MG63 (cell line): ENCODE measurements at regions not wholly inside any gene's neighbourhood (a gene's known extent, or its start where the extent isn't known, plus 50 kb on each side); places are given as distances from the start of the nearest gene placed in this dataset.
A peak's percentile ranks its signal among the peaks of the same experiment; 100 is the strongest.

Experiments
- DNase-seq: peaks from one replicate; pipeline ENCODE4 v3.0.0-alpha.2; 2020
- H3K27me3 ChIP-seq: fragments of 250-450 bp; sonication (Bioruptor Pico); 2 replicates; pipeline ENCODE4 v1.5.1; 2020; ENCODE audit warnings: mild to moderate bottlenecking, moderate library complexity
- H3K36me3 ChIP-seq: fragments of 250-450 bp; sonication (Bioruptor Pico); 2 replicates; pipeline ENCODE4 v1.5.1; 2020; ENCODE audit warnings: mild to moderate bottlenecking, moderate library complexity
- H3K4me3 ChIP-seq: fragments of 250-450 bp; sonication (Bioruptor Pico); 2 replicates; pipeline ENCODE4 v1.5.1; 2020; ENCODE audit warnings: mild to moderate bottlenecking, moderate library complexity
- H3K9me3 ChIP-seq: fragments of 250-450 bp; sonication (Bioruptor Pico); 2 replicates; pipeline ENCODE4 v1.5.1; 2020; ENCODE audit warnings: mild to moderate bottlenecking, moderate library complexity

GRCh38 chr3:34260271-34261000 is 462.0 kb downstream of the PDCD6IP start:
- no peaks in the 10 kb centered on the region for H3K9me3 ChIP-seq
- no peaks in the 10 kb centered on the region for H3K36me3 ChIP-seq
- peak; percentile 7 for DNase-seq
- H3K27me3 ChIP-seq: no peaks in the 10 kb centered on the region
- no peak overlapping the region for H3K4me3 ChIP-seq

DNA sequence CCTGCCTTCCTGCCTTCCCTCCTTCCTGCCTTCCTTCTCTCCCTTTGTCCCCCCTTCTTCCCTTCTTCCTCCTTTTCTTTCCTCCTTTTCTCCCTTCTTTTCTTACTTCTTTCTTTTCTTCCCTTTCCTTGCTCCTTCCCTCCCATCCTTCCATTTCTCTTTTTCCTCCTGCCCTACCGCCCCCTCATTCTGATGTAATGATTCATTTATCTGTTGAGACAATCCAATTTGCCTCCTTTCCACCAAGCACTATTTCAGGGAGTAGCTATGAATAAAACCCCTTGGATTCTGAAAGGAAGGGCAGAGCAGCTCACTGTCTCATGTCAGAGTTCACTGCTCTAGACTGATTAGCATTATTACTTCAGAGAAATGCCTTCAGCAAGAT is 462.6 kb downstream of the PDCD6IP start:
- Histone ChIP-seq H3K27me3 (no peaks in the 10 kb centered on the region), H3K9me3 (no peaks in the 10 kb centered on the region), H3K4me3 (no peak overlapping the region), H3K36me3 (no peaks in the 10 kb centered on the region)
- no peak for DNase-seq

GRCh38 chr3:34263101-34263621 is 464.7 kb downstream of the PDCD6IP start:
- Histone ChIP-seq H3K9me3 (no peaks in the 10 kb centered on the region), H3K27me3 (no peaks in the 10 kb centered on the region), H3K4me3 (no peak overlapping the region), H3K36me3 (no peaks in the 10 kb centered on the region)
- no peak for DNase-seq

- H3K9me3 ChIP-seq: no peaks in the 10 kb centered on the region
- no peak overlapping the region for H3K4me3 ChIP-seq
- no peak for DNase-seq
- H3K36me3 ChIP-seq: no peaks in the 10 kb centered on the region
- H3K27me3 ChIP-seq: no peaks in the 10 kb centered on the region
Measured at GRCh38 chr3:34264337-34265041, 466.1 kb downstream of the PDCD6IP start.

- Histone ChIP-seq H3K9me3 (no peaks in the 10 kb centered on the region), H3K27me3 (no peaks in the 10 kb centered on the region), H3K36me3 (no peaks in the 10 kb centered on the region), H3K4me3 (no peak overlapping the region)
- DNase-seq: no peak
Measured at GRCh38 chr3:34267088-34267487, 468.7 kb downstream of the PDCD6IP start.

DNA sequence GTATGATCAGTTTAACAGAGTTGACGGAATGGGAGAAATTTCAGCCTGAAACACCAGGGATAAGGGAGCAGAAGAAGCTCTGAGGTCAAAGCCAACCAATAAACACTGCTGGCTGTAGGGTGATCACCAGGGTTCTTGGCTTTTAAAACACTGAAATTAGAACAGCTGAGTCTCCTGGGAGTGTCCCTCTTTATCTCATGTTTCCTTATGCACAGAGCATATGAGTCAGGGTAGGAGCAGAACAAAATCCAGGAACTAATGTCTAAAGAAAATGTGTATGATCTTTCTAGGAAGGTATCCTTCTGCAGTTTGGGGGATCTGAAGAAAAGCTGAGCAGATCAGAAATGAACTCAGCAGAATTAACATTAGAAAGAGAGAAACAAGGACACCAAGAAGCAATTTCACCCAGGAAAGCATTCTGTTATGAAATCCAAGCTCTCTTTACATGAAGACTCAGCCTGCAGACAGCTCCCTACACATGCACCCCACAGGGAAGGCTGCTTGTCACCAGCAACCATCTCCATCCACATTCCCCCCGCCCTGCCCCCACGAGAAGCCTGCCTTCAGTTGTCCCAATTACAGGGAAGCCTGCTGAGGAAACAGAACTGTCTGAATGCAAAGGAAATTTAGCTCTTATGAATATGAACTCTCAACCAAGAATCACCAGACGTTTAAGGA is 469.7 kb downstream of the PDCD6IP start:
- Histone ChIP-seq H3K27me3 (no peaks in the 10 kb centered on the region), H3K36me3 (no peaks in the 10 kb centered on the region), H3K4me3 (no peak overlapping the region), H3K9me3 (no peaks in the 10 kb centered on the region)
- no peak for DNase-seq

DNA sequence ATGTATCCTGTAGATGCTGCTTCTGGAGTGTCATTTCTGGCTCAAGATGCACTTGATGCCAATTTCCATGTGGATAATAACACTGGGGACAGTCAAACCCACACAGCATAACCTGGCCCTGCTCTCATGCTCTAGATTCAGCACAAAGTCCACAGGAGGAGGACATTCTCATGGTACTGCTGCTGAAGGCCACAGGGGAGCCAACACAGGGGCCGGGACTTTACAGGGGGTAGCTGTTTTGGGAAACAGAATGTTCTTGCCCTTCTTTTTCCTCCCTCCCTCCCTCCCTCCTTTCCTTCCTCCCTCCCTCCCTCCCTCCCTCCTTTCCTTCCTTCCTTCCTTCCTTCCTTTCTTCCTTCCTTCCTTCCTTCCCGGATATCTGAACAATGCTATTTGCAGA is 477.4 kb downstream of the PDCD6IP start:
- no peak for DNase-seq

GRCh38 chr3:34276342-34276741 is 477.9 kb downstream of the PDCD6IP start:
- no peaks in the 10 kb centered on the region for H3K9me3 ChIP-seq
- no peak for DNase-seq
- no peaks in the 10 kb centered on the region for H3K27me3 ChIP-seq
- no peaks in the 10 kb centered on the region for H3K36me3 ChIP-seq
- H3K4me3 ChIP-seq: no peak overlapping the region

More for the DNA sequence above, 477.4 kb downstream of the PDCD6IP start:
- Histone ChIP-seq H3K9me3 (no peaks in the 10 kb centered on the region), H3K4me3 (no peak overlapping the region), H3K27me3 (no peaks in the 10 kb centered on the region), H3K36me3 (no peaks in the 10 kb centered on the region)

- no peak for DNase-seq
- H3K9me3 ChIP-seq: no peaks in the 10 kb centered on the region
- no peaks in the 10 kb centered on the region for H3K36me3 ChIP-seq
- H3K4me3 ChIP-seq: no peak overlapping the region
- no peaks in the 10 kb centered on the region for H3K27me3 ChIP-seq
Measured at GRCh38 chr3:34277110-34277509, 478.7 kb downstream of the PDCD6IP start.

DNA sequence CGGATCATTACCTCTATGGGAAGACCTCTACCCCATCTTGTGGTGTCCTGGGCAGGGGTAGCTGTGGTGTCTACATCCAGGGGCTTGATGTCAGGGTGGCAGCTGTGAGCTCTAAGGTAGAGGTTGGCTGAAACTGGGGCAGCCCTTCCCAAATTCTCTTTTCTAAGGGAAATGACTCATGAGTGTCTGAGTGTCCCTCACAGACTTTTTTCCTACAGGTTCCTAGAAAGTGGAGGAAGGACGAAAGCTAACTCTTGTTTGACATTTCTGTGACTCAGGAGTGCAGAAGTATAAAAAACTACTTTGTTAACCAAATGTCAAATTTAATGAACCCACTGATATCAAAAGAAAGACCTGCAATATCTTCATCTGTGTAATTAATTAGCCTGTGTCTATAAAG is 481.5 kb downstream of the PDCD6IP start:
- Histone ChIP-seq H3K4me3 (no peak overlapping the region), H3K36me3 (no peaks in the 10 kb centered on the region), H3K9me3 (no peaks in the 10 kb centered on the region), H3K27me3 (no peaks in the 10 kb centered on the region)
- DNase-seq: no peak

GRCh38 chr3:34283751-34284150 is 485.3 kb downstream of the PDCD6IP start:
- no peaks in the 10 kb centered on the region for H3K27me3 ChIP-seq
- H3K4me3 ChIP-seq: no peak overlapping the region
- DNase-seq: no peak
- H3K36me3 ChIP-seq: no peaks in the 10 kb centered on the region
- no peaks in the 10 kb centered on the region for H3K9me3 ChIP-seq

GRCh38 chr3:34284959-34285826 is 486.8 kb downstream of the PDCD6IP start:
- H3K27me3 ChIP-seq: no peaks in the 10 kb centered on the region
- H3K4me3 ChIP-seq: no peak overlapping the region
- no peaks in the 10 kb centered on the region for H3K9me3 ChIP-seq
- no peaks in the 10 kb centered on the region for H3K36me3 ChIP-seq
- DNase-seq: no peak

GRCh38 chr3:34285827-34286188 is 487.4 kb downstream of the PDCD6IP start:
- no peak for DNase-seq
- Histone ChIP-seq H3K27me3 (no peaks in the 10 kb centered on the region), H3K4me3 (no peak overlapping the region), H3K36me3 (no peaks in the 10 kb centered on the region), H3K9me3 (no peaks in the 10 kb centered on the region)

DNA sequence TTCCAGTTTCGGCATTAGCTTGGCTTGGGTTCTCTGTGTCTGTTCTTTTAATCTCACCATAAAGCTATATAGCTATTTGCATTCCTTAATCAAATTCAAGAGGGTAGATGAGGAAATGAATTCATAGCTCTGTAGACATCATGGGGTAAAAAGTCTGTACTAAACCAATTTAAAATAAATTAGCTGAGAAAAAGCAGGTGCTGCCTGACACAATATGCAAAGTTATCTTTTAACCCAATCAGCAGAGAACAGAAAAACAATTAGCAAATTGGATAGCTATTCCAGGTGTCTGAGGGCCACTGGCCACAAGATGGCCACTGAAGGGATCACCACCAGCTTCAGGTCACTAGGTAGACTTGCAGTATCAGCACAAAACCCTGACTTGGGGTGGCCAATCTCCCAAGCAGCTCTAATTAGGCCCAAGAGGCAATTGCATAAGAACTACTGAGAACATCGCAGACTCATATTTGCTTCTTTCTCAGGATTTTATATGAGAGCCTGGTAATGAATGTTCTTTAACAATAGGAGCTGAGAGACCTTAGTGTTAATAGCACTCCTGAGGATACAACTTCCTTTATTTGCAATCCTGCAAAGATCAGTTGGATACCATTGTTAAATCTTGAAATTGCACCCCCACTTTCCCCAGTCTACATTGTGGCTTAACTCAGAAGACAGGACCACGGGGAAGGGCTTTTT is 494.3 kb downstream of the PDCD6IP start:
- no peaks in the 10 kb centered on the region for H3K9me3 ChIP-seq
- no peak for DNase-seq
- no peaks in the 10 kb centered on the region for H3K27me3 ChIP-seq
- H3K36me3 ChIP-seq: no peaks in the 10 kb centered on the region
- H3K4me3 ChIP-seq: no peak overlapping the region

DNA sequence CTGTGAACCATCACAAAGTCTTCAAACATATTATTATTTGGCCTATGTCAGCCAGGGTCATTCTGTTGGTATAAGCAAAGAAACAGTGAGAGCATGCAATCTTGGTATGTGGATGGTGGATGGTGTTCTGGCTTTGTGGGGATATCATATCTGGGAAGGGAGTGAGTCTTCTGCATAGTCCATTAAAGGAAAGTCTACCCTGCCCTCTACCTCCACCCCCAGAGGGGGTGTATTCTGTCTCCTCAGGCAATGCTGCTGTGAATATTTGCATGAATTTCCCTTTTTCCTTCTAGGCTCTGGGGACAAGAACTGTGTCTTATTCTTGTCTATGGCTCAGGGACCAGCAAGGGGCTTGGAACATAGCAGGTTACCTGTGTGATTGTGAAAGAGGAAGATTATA is 495.8 kb downstream of the PDCD6IP start:
- Histone ChIP-seq H3K36me3 (no peaks in the 10 kb centered on the region), H3K9me3 (no peaks in the 10 kb centered on the region), H3K4me3 (no peak overlapping the region), H3K27me3 (no peaks in the 10 kb centered on the region)
- no peak for DNase-seq

DNA sequence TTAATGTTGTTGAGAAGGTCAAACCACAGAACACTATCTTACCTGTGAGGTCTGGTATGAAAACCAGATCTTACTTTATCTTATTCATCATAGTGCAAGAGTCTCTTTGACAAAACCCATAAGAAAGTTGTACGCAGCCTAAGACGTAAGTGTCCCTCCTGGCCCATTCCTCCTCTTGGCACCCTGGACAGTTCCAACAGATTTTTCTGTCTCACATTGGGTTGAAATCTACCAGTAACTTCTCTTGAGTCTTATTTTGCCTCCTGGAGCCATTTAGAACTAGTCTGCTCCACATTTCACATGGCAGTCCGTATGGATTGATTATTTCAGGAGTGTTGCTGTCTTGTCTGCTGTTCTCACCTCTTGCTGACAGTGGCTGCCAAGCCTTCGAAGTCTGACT is 498.4 kb downstream of the PDCD6IP start:
- DNase-seq: no peak
- no peaks in the 10 kb centered on the region for H3K9me3 ChIP-seq
- no peaks in the 10 kb centered on the region for H3K36me3 ChIP-seq
- H3K4me3 ChIP-seq: no peak overlapping the region
- no peaks in the 10 kb centered on the region for H3K27me3 ChIP-seq
